ENCODE measurements at regions not wholly inside any gene's neighbourhood (a gene's known extent, or its start where the extent isn't known, plus 50 kb on each side); places are given as distances from the start of the nearest gene placed in this dataset.

GRCh38 chr4:13893211-13893610, 265.7 kb upstream of the BOD1L1 start:
- Mint-ChIP-seq H3K36me3 (no peaks in the 10 kb centered on the region), H3K27me3 (ENCODE audit: insufficient read depth, low read depth) (peaks cover 2% of the 10 kb centered on the region), H3K9me3 (peaks cover 2% of the 10 kb centered on the region), H3K4me3 (no peak overlapping the region), H3K4me1 (peaks cover 11% of the 10 kb centered on the region), H3K27ac (no peak overlapping the region)
- Histone ChIP-seq H3K4me1 (no peaks in the 10 kb centered on the region), H3K4me2 (no peak overlapping the region), H2AFZ (replicated peaks) (no peak overlapping the region), H3K27ac (no peak overlapping the region), H3F3A (ENCODE audit: low read depth) (no peaks in the 10 kb centered on the region), H3K9ac (no peak overlapping the region), H4K20me1 (ENCODE audit: low read depth) (no peaks in the 10 kb centered on the region), H3K36me3 (no peaks in the 10 kb centered on the region), H3K27me3 (no peaks in the 10 kb centered on the region), H3K4me3 (no peak overlapping the region), H3K79me2 (ENCODE audit: low read depth) (no peaks in the 10 kb centered on the region), H3K9me3 (ENCODE audit: low read depth) (no peaks in the 10 kb centered on the region)
- DNase-seq (ENCODE audit: low spot score) = no peak
- TF ChIP-seq EZH2 (IDR thresholded peaks at IDR 0.05) (no peak), EZH2phosphoT487 (IDR thresholded peaks at IDR 0.05) (no peak)
- TF ChIP-seq, protein P1, sequence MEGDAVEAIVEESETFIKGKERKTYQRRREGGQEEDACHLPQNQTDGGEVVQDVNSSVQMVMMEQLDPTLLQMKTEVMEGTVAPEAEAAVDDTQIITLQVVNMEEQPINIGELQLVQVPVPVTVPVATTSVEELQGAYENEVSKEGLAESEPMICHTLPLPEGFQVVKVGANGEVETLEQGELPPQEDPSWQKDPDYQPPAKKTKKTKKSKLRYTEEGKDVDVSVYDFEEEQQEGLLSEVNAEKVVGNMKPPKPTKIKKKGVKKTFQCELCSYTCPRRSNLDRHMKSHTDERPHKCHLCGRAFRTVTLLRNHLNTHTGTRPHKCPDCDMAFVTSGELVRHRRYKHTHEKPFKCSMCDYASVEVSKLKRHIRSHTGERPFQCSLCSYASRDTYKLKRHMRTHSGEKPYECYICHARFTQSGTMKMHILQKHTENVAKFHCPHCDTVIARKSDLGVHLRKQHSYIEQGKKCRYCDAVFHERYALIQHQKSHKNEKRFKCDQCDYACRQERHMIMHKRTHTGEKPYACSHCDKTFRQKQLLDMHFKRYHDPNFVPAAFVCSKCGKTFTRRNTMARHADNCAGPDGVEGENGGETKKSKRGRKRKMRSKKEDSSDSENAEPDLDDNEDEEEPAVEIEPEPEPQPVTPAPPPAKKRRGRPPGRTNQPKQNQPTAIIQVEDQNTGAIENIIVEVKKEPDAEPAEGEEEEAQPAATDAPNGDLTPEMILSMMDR (IDR thresholded peaks at IDR 0.05) = no peak

DNA sequence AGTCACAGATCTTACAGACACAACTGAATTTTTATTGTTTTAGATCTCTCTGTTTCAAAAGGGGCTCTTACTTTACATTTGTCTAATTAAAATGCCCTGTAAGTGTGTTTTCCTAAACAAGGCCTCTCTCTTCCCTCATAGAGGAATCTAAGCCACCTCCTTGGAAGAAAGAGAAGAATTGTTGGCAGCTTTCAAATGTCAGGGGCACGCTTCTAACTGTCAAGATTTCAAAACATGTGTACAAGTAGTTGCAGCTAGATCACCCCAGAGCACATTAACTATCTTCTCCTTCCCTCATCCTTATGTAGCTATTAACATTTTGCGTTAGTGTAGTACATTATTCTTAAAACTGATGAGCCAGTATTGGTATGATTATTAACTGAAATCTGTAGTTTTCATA, 266.5 kb upstream of the BOD1L1 start:
- H3K27ac Mint-ChIP-seq = no peak overlapping the region
- peaks cover 2% of the 10 kb centered on the region for H3K27me3 Mint-ChIP-seq (ENCODE audit: insufficient read depth, low read depth)
- Histone ChIP-seq H3K9me3 (ENCODE audit: low read depth) (no peaks in the 10 kb centered on the region), H3K27me3 (no peaks in the 10 kb centered on the region), H3K36me3 (no peaks in the 10 kb centered on the region), H3K4me3 (no peak overlapping the region), H3K27ac (no peak overlapping the region), H3K4me2 (no peak overlapping the region), H3K9ac (no peak overlapping the region), H3F3A (ENCODE audit: low read depth) (no peaks in the 10 kb centered on the region), H4K20me1 (ENCODE audit: low read depth) (no peaks in the 10 kb centered on the region), H3K79me2 (ENCODE audit: low read depth) (no peaks in the 10 kb centered on the region), H2AFZ (replicated peaks) (no peak overlapping the region), H3K4me1 (peaks cover 1% of the 10 kb centered on the region)
- H3K4me1 Mint-ChIP-seq = peaks cover 11% of the 10 kb centered on the region
- peaks cover 2% of the 10 kb centered on the region for H3K9me3 Mint-ChIP-seq
- DNase-seq (ENCODE audit: low spot score) = no peak
- TF ChIP-seq, protein P1 (IDR thresholded peaks at IDR 0.05) = no peak
- TF ChIP-seq EZH2 (IDR thresholded peaks at IDR 0.05) (no peak), EZH2phosphoT487 (IDR thresholded peaks at IDR 0.05) (no peak)
- H3K4me3 Mint-ChIP-seq = no peak overlapping the region
- H3K36me3 Mint-ChIP-seq = no peaks in the 10 kb centered on the region

- H3K27ac Mint-ChIP-seq = no peak overlapping the region
- Histone ChIP-seq H3K9me3 (ENCODE audit: low read depth) (no peaks in the 10 kb centered on the region), H3K27me3 (no peaks in the 10 kb centered on the region), H2AFZ (replicated peaks) (no peak overlapping the region), H3K36me3 (no peaks in the 10 kb centered on the region), H3K79me2 (ENCODE audit: low read depth) (no peaks in the 10 kb centered on the region), H3K9ac (no peak overlapping the region), H3K4me3 (no peak overlapping the region), H4K20me1 (ENCODE audit: low read depth) (no peaks in the 10 kb centered on the region), H3F3A (ENCODE audit: low read depth) (no peaks in the 10 kb centered on the region), H3K27ac (no peak overlapping the region), H3K4me1 (peaks cover 7% of the 10 kb centered on the region), H3K4me2 (no peak overlapping the region)
- no peak for DNase-seq (ENCODE audit: low spot score)
- TF ChIP-seq EZH2phosphoT487 (IDR thresholded peaks at IDR 0.05) = no peak
- TF ChIP-seq EZH2 (IDR thresholded peaks at IDR 0.05) = no peak
- H3K4me3 Mint-ChIP-seq = no peak overlapping the region
- H3K9me3 Mint-ChIP-seq = peaks cover 5% of the 10 kb centered on the region
- H3K4me1 Mint-ChIP-seq = peaks cover 21% of the 10 kb centered on the region
- no peaks in the 10 kb centered on the region for H3K27me3 Mint-ChIP-seq (ENCODE audit: insufficient read depth, low read depth)
- H3K36me3 Mint-ChIP-seq = no peaks in the 10 kb centered on the region
Measured at GRCh38 chr4:13900780-13901179, 273.3 kb upstream of the BOD1L1 start.

GRCh38 chr4:13902146-13902545, 274.6 kb upstream of the BOD1L1 start:
- Mint-ChIP-seq H3K4me3 (no peak overlapping the region), H3K27ac (no peak overlapping the region), H3K9me3 (peaks cover 3% of the 10 kb centered on the region), H3K36me3 (no peaks in the 10 kb centered on the region), H3K27me3 (ENCODE audit: insufficient read depth, low read depth) (no peaks in the 10 kb centered on the region), H3K4me1 (peaks cover 21% of the 10 kb centered on the region)
- Histone ChIP-seq H2AFZ (replicated peaks) (no peak overlapping the region), H3K4me2 (no peak overlapping the region), H3K27me3 (no peaks in the 10 kb centered on the region), H3K36me3 (no peaks in the 10 kb centered on the region), H3K9ac (no peak overlapping the region), H3K79me2 (ENCODE audit: low read depth) (no peaks in the 10 kb centered on the region), H3K4me1 (peaks cover 7% of the 10 kb centered on the region), H3K4me3 (no peak overlapping the region), H3K9me3 (ENCODE audit: low read depth) (no peaks in the 10 kb centered on the region), H3K27ac (no peak overlapping the region), H3F3A (ENCODE audit: low read depth) (no peaks in the 10 kb centered on the region), H4K20me1 (ENCODE audit: low read depth) (no peaks in the 10 kb centered on the region)
- DNase-seq (ENCODE audit: low spot score) = no peak
- TF ChIP-seq EZH2phosphoT487 (IDR thresholded peaks at IDR 0.05) (no peak), EZH2 (IDR thresholded peaks at IDR 0.05) (no peak)
- TF ChIP-seq, protein P1 (IDR thresholded peaks at IDR 0.05) = no peak
